G401 (cell line): ENCODE measurements at regions not wholly inside any gene's neighbourhood (a gene's known extent, or its start where the extent isn't known, plus 50 kb on each side); places are given as distances from the start of the nearest gene placed in this dataset.

Experiments
- DNase-seq: peaks from one replicate; pipeline ENCODE4 v3.0.0-alpha.2; 2015; ENCODE audit warnings: low spot score
- in situ Hi-C: cut with HindIII; loops from 2 replicates; pipeline ENCODE4 v1.10.0; 2016; ENCODE audit warnings: low sequenced_read_pairs, mixed read lengths

GRCh38 chr10:128275388-128276177 lies 149.4 kb upstream of the MKI67 start:
- no peak for DNase-seq
- in situ Hi-C loops = no loop called here

DNA sequence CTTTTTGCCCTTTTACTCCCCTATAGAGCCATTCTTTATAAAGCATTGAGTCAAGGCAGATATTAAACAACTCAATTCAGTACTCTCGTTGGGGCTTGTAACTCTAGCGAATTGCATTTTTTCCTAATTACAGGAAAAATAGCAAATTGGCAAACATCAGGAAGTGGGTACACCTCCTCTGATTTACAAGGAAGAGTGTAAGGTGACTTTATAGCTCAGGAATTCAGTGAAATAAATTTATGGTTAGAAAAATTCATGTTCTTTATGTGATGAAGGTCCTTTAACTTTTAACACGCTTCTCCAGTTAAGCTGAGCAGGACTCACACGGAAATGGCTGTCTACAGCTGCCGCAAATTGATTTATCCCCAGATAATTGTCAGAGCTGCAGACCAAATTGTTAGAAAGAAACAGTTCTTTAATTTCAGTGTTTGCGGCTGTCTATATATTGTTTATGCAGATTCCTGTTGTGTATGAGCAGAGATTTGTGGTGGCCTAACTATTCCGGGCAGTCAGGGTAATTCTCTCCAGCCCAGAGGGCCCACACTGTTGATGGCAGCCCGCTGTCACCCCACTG lies 151.1 kb upstream of the MKI67 start:
- in situ Hi-C loops = no loop called here
- no peak for DNase-seq

DNA sequence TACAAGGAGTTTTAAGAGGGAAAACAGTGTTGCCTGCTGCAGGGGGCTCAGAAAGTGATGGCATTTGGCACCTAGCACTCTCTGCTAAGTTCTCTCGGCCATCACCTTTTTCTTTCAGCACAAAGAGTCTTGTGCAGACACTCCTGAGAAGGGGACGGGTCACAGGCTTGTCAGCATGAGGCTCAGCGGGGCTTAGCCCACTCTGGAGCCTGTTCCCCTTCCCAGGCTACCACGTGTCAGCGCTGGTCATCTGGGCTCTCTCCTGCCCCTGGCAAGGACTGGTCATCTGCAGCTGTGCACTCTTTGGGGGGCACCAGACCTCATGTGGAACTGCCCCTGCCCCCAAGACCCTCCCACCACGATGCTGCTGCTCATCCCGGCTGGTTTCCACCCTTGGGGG lies 152.1 kb upstream of the MKI67 start:
- DNase-seq = no peak
- in situ Hi-C loops = no loop called here

GRCh38 chr10:128280271-128280670 lies 154.0 kb upstream of the MKI67 start:
- in situ Hi-C loops = no loop called here
- DNase-seq = no peak

DNA sequence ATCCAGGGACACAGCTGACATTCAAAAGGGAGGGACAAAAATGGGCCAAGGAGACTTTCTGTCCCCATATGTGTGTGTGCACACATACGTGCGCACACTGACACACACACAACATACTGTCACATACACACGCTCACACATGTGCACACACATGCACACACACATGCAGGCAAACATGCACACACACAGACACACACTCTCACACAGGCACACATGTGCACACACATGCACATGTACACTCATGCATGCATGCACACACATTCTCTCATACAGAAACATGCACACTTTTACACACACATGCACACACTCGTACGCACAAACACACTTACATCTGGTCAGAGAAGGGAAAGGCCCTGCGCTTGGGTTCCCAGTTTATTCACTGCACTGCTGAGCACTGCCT lies 155.1 kb upstream of the MKI67 start:
- DNase-seq = no peak
- in situ Hi-C loops = no loop called here

- in situ Hi-C loops = no loop called here
- no peak for DNase-seq
Measured at GRCh38 chr10:128281861-128282260, 155.6 kb upstream of the MKI67 start.

DNA sequence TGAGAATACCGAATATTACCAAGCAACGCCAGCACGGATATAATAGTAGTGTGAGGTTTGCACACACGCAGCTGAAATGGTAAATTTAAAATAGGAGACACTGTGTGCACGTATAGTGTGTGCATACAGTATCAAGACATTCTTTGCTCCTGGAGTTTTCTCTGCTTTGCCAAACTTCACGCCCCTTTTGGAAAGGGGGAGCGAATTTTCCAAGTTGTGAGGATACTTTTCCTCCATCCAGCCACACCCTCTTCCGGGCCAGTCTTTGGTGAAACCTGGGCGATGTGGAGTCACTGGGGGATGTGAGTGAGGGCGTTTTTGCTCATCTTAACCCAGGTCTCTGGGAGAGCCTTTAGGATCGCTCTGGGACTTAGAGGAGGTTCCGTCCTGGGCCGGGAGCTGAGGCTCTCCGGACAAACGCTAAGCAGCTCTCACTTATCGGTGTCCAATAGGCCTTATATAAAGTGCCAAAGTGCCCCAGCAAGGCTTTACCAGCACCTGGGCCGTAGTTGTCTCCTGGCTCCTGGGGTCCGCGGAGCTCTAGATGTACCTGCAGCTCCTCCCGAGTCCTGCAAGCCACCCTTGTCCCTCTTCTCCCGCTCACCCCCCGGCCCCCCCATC lies 160.0 kb upstream of the MKI67 start:
- DNase-seq = no peak
- in situ Hi-C loops = no loop called here

GRCh38 chr10:128286762-128287500 lies 160.7 kb upstream of the MKI67 start:
- in situ Hi-C loops = no loop called here
- DNase-seq = no peak

DNA sequence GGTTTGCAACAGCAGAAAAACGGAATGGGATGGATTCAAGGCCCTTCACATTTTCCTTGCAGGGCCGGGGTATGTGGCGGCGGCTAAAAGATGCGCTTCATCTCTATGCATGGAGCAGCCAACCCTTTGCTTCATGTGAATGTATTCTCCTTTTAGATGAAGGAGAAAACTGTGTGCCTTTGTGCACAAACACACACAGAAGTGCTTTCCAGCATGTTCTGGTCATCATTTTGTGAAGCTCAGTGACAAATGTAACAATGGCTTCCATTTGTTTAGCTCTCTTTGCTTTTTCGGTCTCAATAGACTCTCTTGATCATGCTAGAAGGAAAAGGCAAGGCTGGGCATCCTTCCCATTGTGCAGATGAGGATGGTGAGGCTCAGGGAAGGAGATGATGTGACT lies 161.7 kb upstream of the MKI67 start:
- in situ Hi-C loops = no loop called here
- no peak for DNase-seq

- in situ Hi-C loops = no loop called here
- no peak for DNase-seq
Measured at GRCh38 chr10:128289621-128290020, 163.4 kb upstream of the MKI67 start.

DNA sequence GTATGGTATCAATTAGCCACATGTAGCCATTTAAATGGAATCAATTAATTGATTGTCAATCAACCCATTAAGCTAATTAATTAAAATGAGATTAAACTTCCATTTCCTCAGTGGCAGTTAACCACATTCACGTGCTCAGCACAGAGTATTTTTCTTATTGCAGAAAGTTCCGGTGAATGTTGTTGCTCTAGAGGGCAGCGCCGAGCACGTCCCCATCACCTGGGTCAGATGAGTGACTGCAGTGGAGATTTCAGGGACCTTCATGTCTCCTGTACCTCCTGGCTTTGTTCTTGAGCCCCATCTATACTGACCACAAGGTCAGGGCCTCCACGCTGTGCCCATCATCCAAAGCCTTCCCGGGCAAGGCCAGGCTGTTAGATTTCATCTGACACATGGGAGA lies 168.8 kb upstream of the MKI67 start:
- in situ Hi-C loops = no loop called here
- no peak for DNase-seq

DNA sequence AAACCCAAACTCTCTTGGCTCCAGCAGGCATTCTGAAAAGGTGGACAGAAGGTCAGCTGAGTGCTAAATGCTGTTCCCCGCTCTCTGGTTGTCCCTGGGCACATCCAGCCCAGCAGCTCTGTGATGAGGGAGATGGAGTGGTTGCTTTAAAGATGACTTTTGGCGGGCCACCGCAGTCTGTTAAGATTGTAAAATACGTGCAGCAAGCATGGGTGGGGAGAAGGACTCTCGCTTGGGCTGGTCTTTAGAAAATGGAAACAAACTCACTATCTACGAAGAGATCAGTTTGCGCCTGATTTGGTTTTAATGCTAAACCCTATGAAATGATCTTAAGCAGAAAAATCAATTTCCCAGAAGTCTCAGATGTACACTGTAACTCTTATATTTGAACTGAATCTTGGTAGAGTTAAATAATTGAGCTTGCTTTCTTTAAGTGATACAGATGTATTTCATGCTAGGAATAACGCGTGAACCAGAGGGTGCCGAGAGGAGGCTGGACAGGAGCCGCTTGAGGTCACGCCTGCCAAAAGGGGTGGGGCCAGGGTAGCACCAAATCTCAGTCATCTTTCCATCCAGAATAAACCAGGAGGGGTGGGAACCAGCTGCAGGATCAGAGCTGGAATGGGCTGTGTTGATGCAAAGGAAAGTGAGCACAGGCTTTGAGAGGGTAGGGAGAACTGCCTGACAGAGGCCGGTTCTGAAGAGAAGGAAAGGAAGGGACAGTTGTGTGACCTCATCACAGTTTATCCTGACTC lies 170.2 kb upstream of the MKI67 start:
- DNase-seq = no peak
- in situ Hi-C loops = no loop called here

- DNase-seq = no peak
- in situ Hi-C loops = no loop called here
Measured at GRCh38 chr10:128297709-128298378, 171.6 kb upstream of the MKI67 start.

DNA sequence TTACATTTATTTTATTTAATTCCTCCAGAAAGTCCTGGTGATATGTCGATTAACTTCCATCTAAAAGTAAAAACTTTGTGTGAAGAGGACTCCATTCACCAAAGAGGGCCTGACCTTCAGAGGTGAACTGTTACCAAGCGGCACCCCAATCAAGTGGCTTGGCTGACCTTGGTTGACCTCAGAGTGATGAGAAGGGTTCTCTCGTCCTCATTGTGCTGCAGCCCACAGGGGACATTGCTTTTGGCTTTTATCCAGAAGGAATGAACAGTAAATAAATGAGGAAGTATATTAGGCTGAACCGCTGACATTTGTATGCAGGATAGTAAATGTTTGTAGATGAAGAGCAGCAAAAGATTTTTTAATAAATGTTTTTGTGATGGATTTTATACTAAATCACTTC lies 172.4 kb upstream of the MKI67 start:
- no peak for DNase-seq
- in situ Hi-C loops = no loop called here

DNA sequence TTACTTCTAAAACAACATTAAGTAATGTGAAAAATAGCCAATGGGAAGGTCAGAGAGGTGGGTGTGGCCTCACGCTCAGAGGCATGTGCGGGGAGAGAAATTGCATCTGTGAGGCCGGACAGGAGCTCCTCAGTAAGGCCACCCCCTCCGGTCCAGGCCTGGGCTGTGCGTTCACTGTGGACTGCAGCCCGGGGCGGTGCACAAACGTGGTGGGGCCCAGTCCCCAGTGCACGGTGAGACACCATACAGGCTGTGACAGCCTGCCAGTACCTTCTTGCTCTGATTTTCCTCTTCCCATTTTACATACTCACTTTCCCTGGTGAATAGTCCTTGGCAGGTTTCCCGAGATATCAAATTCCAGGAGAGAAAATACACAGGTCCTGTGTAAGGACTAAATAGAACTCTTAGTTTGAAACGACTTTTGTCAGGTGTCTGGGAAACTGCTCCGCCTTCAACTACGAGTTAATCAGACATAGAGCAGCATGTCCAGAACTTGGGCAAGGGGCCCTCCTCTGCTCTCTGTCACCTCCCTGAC lies 174.1 kb upstream of the MKI67 start:
- DNase-seq = no peak
- in situ Hi-C loops = no loop called here

DNA sequence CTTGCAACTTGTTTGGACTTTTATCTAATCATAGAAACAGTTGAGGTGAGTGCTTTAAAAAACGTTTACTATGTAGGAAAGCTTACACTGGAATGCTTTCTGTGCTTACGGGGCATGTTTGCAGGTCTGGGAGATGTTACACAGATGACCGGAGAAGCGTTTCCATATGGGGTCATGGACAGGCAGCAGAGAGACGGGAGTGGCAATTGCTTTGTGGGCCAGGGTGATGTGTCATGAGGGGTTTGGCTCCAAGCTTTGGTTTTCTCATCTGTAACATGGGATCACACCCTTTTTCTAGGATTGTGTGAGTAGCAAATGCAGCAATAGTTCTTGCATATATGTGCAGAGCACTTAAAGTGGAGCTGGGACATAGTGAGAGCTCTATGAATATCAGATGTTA lies 174.8 kb upstream of the MKI67 start:
- no peak for DNase-seq
- in situ Hi-C loops = no loop called here

GRCh38 chr10:128302808-128303207 lies 176.6 kb upstream of the MKI67 start:
- no peak for DNase-seq
- in situ Hi-C loops = no loop called here

- DNase-seq = no peak
Measured at GRCh38 chr10:128304271-128304670, 178.0 kb upstream of the MKI67 start.

More at GRCh38 chr10:128304271-128304670, 178.0 kb upstream of the MKI67 start:
- in situ Hi-C loops = no loop called here
